PC-3 (cell line): ENCODE measurements at regions not wholly inside any gene's neighbourhood (a gene's known extent, or its start where the extent isn't known, plus 50 kb on each side); places are given as distances from the start of the nearest gene placed in this dataset.

Source experiments
- EZH2 ChIP-seq: fragments of 300-600 bp; sonication (generic); IDR thresholded peaks from one replicate; pipeline ENCODE4 v1.6.1; 2017; ENCODE audit warnings: antibody characterized with exemption, mild to moderate bottlenecking, low read length; ENCODE audit not compliant: unreplicated experiment
- EZH2phosphoT487 ChIP-seq: fragments of 300-600 bp; sonication (generic); IDR thresholded peaks from 2 replicates; pipeline ENCODE4 v1.6.1; 2018; ENCODE audit warnings: mild to moderate bottlenecking, antibody characterized with exemption, low read length, borderline replicate concordance
- TF ChIP-seq, protein P1 (sequence below): fragments of 300-600 bp; sonication (generic); conservative IDR thresholded peaks from 2 replicates; pipeline ENCODE4 v1.5.1; 2017; ENCODE audit warnings: antibody characterized with exemption, low read depth, mild to moderate bottlenecking, low read length

DNA sequence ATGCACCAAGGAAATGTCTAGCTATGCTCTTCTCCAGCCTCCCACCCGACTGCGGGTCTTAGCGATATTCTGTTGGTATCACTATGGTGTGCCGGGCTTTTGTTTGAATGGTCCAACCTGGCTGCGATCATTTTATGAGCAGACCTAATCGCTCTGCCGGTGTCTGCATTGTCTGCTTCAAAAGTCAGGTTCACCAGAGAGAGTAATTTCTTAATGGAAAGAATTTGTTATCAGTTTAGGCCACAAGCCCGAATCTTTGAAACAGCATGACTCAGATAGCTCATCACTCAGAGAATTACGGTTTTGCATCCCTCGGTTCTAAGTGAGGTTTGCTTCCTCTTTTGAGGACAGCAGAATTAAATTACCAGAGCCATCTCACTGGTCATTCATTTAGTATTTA, 521.0 kb upstream of the ARID1B start:
- TF ChIP-seq, protein P1, sequence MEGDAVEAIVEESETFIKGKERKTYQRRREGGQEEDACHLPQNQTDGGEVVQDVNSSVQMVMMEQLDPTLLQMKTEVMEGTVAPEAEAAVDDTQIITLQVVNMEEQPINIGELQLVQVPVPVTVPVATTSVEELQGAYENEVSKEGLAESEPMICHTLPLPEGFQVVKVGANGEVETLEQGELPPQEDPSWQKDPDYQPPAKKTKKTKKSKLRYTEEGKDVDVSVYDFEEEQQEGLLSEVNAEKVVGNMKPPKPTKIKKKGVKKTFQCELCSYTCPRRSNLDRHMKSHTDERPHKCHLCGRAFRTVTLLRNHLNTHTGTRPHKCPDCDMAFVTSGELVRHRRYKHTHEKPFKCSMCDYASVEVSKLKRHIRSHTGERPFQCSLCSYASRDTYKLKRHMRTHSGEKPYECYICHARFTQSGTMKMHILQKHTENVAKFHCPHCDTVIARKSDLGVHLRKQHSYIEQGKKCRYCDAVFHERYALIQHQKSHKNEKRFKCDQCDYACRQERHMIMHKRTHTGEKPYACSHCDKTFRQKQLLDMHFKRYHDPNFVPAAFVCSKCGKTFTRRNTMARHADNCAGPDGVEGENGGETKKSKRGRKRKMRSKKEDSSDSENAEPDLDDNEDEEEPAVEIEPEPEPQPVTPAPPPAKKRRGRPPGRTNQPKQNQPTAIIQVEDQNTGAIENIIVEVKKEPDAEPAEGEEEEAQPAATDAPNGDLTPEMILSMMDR: no peak
- TF ChIP-seq EZH2: no peak
- no peak for TF ChIP-seq EZH2phosphoT487
